SU-DHL-6 (cell line): ENCODE measurements at regions not wholly inside any gene's neighbourhood (a gene's known extent, or its start where the extent isn't known, plus 50 kb on each side); places are given as distances from the start of the nearest gene placed in this dataset.

Source experiments
- CTCF ChIP-seq: fragments of 200-600 bp; sonication (generic); IDR thresholded peaks from one replicate; pipeline ENCODE4 v1.5.1; 2017; ENCODE audit warnings: antibody characterized with exemption, mild to moderate bottlenecking, low read length, moderate library complexity; ENCODE audit not compliant: insufficient read depth, poor library complexity, severe bottlenecking
- EZH2phosphoT487 ChIP-seq: fragments of 200-600 bp; sonication (generic), shearing (Covaris generic); conservative IDR thresholded peaks from 2 replicates; pipeline ENCODE4 v1.6.1; 2018; ENCODE audit warnings: mild to moderate bottlenecking, antibody characterized with exemption, low read length, moderate library complexity, mixed read lengths

- TF ChIP-seq CTCF = no peak
- no peak for TF ChIP-seq EZH2phosphoT487
Observed at GRCh38 chr6:86016077-86016476, 373.4 kb upstream of the SYNCRIP start.
